Astrocyte of the hippocampus (primary cell): ENCODE measurements at regions not wholly inside any gene's neighbourhood (a gene's known extent, or its start where the extent isn't known, plus 50 kb on each side); places are given as distances from the start of the nearest gene placed in this dataset.
"Not testable (repeated sequence)": the region's sequence is repeated elsewhere in the genome, so short reads cannot be mapped to it uniquely, and the experiment has no call there.

ENCODE experiments used
- DNase-seq: peaks from one replicate; pipeline ENCODE4 v3.0.0; 2011; ENCODE audit warnings: low read depth, low spot score

GRCh38 chr10:2798336-2799022 is 268.9 kb upstream of the PFKP start:
- DNase-seq, result no peak

- DNase-seq, result no peak
Measured at GRCh38 chr10:2791774-2792443, 275.4 kb upstream of the PFKP start.

DNA sequence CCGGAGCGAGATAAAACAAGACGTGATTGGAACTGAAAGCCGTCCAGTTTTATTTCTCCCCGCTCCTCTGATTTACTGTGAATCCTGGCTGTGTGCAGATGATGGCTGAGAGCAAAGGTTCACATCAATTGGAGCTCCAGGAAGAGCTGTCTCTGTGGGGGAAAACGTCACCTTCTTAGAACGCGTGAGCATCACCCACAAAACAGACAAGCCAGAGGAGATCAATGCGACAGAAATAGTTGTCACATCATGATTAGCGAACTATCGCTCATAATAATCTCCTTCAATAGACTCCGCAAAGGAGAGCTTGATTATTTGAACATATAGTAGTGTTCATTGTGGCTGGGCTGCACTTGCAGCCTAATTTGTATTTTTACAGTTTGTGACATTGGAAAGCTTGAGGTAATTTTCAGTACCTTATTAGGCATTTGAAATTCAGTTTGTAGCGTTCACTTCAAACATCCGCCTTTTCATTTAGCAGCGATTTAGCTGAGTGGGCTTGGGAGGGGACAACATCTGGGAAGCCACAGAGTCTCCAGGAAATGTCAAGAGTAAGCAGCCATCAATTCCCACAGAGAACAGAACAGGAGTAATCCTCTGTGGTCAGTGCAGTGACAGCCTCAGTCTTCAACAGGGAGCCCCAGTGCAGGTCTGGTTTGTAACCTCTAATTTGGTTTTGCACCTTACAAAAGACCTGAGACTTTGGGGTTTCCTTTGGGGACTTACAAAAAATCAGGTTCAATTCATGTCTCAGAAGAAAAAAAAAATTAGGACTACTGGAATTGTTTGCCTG is 276.8 kb upstream of the PFKP start:
- no peak for DNase-seq

GRCh38 chr10:2786251-2786650 is 281.1 kb upstream of the PFKP start:
- no peak for DNase-seq

DNA sequence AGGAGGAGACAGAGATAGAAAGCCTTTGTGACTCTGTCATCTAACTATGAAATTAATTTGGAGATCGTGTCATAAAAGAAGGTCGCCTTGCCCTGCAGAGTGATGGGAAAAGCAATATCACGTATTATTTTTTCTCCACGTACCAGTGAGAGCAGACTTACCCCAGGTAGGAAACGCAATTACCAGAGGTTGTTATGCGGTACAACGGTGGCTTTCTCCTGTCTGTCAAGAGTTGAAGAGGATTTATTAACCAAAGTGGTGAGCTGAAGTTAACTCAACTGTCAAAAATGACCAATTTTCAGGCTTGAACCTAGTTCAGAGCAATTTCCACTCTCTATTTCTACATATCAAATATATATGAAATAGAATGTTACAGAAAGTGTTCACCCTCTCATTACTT is 282.6 kb upstream of the PFKP start:
- no peak for DNase-seq

DNA sequence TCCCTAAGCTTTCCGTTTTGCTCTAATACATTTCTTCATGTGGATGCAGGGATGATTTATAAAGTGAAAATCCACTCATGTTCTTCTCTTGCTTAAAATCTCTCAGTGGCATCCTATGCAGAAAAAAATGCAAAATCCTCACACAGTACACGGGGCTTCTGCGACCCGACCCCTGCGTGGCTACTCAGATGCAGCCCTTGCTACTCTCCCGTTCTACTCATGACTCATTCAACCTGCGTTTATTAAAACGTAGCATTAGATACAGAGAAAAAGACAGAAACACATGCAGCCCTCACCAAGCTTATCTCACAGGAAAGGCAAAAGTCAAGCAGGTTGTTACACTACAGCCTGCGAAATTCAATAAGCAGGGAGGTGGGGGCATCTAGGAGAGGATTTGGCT is 284.4 kb upstream of the PFKP start:
- DNase-seq, result no peak

DNA sequence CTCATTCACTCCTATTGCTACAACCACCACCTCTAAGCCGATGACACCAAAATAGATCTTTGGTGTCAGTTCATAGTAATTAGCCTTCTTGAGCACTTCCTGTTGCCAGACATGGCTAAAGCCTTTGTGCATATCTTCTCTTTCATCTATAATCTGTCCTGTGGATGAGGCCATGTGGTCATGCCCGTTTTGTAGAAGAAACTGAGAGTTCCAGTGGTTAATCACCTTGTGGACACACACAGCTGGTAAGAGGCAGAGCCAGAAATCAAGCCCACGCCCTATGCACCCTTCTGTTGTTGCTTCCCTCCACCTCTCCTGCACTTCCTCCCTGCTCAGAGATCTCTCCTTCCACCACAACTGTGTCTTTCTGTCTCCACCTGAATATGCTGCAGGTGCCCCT is 285.1 kb upstream of the PFKP start:
- no peak for DNase-seq

- no peak for DNase-seq
Measured at GRCh38 chr10:2777666-2778355, 289.5 kb upstream of the PFKP start.

GRCh38 chr10:2772816-2773631 is 294.3 kb upstream of the PFKP start:
- no peak for DNase-seq

DNA sequence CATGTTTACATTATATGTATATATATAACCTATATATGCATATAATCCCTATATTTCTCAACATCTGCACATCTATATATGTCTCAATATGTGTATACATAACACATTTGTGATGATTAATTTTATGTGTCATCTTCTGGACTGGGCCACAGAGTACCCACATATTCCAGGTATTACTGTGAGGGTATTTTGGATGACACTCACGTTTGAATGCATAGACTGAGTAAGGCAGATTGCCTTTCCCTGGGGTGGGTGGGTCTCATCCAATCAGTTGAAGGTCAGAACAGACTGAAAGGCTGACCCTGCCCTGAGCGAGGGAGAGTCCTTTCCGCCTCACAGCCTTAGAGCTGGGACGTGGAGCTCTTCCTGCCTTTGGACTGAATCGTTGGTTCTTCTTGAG is 295.2 kb upstream of the PFKP start:
- no peak for DNase-seq

GRCh38 chr10:2767293-2767692 is 300.1 kb upstream of the PFKP start:
- not testable (repeated sequence) for DNase-seq

DNA sequence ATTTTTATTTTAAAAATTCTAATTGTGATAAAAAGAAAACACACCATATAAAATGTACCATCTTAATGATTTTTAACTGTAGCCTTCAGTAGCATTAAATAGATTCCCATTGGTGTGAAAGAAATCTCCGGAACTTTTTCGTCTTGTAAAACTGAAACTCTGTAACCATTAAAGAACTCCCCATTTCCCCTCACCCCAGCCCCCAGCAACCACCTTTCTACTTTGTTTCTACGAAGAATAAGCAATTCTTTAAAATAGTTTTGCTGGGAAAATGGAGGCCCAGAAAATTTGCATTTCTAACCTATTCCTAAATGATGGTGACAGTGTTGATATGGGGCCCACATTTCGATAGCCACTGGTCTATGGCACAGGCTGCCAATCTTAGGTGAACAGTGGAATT is 305.4 kb upstream of the PFKP start:
- no peak for DNase-seq

GRCh38 chr10:2761311-2761710 is 306.0 kb upstream of the PFKP start:
- no peak for DNase-seq

DNA sequence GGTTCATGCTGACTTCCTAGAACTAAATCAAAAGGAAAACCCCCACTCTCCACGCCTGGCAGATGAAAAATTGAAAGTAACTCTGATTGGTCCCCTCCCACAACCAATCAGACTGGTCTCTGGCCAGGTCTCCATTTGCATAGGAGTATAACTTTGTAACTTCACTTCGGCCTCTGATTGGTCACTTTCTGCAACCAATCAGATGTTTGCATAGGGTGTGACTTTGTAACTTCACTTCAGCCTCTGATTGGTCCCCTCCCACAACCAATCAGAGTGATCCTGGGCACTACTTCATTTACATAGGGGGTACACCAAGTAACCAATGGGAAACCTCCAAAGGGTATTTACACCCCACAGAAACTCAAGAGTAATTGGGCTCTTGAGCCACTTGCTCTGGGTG is 306.6 kb upstream of the PFKP start:
- DNase-seq, result no peak

GRCh38 chr10:2759233-2759632 is 308.1 kb upstream of the PFKP start:
- no peak for DNase-seq

- no peak for DNase-seq
Measured at GRCh38 chr10:2754943-2755342, 312.4 kb upstream of the PFKP start.

GRCh38 chr10:2748287-2748686 is 319.1 kb upstream of the PFKP start:
- DNase-seq, result no peak

GRCh38 chr10:2746638-2747037 is 320.7 kb upstream of the PFKP start:
- no peak for DNase-seq

DNA sequence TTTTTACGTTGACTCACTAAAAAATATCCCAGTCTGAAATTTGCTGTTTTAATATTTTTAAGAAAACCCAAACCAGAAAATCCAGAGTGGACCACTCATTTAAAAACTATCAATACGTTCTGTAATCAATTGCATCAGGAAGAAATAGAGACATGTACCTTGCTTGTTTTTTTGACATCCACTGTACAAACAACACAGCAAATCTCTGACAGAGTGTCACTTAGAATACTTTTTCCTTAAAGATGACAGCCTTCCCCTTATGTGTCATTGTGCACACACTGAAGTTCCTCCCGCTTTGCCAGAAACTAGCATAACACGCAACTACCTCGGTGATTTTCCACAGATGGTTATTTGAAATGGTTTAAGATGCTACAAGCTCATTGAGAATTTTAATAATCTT is 321.7 kb upstream of the PFKP start:
- no peak for DNase-seq

DNA sequence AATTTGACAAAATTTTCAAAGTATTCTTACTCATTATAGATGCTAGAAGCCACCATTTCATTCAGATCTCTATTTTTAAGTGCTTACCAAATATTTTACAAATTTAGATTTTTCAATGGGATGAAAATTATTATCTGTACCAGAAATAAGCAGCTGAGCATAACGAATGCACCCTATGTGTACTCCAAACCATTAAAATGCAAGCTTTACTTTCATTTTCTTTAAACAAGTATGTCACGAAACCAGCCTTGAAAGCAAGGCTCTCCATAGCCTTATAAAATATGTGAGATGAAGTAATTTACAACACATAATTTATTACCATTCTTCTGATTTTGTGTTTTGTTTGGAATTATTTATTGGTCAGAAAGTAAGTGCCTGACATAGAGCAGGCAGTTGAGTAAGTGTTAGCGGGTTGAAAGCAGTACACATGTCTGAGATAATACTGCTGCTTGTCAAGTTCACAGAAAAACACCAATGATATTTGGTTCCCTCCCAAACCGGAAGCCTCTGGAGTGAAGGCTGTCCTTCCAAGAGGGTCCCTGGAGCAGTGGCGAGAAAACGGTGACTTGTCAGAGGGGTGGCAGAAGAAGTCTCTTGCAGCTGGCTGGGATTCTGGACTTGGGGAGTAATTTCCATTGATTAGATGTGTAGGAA is 322.7 kb upstream of the PFKP start:
- no peak for DNase-seq

- DNase-seq, result no peak
Measured at GRCh38 chr10:2734603-2735002, 332.7 kb upstream of the PFKP start.
